GM21381 (cell line): ENCODE measurements at regions not wholly inside any gene's neighbourhood (a gene's known extent, or its start where the extent isn't known, plus 50 kb on each side); places are given as distances from the start of the nearest gene placed in this dataset.
A peak's percentile ranks its signal among the peaks of the same experiment; 100 is the strongest.

Experiments
- ATAC-seq: cut with Tn5 transposase; IDR thresholded peaks from one replicate; pipeline ENCODE4 v1.9.1; 2021; ENCODE audit warnings: mild to moderate bottlenecking, moderate library complexity; ENCODE audit not compliant: unreplicated experiment

- ATAC-seq: no peak
Observed at GRCh38 chr2:118791483-118791882, 56.0 kb downstream of the EN1 start.

GRCh38 chr2:118786746-118787145 is 60.7 kb downstream of the EN1 start:
- no peak for ATAC-seq

- no peak for ATAC-seq
Observed at GRCh38 chr2:118784860-118785259, 62.6 kb downstream of the EN1 start.

GRCh38 chr2:118779362-118779761 is 68.1 kb downstream of the EN1 start:
- ATAC-seq: no peak

- peak; percentile 54 for ATAC-seq
Observed at GRCh38 chr2:118774458-118775133, 72.9 kb downstream of the EN1 start.

GRCh38 chr2:118773826-118774225 is 73.6 kb downstream of the EN1 start:
- no peak for ATAC-seq

- ATAC-seq: no peak
Observed at GRCh38 chr2:118772487-118773200, 74.8 kb downstream of the EN1 start.

GRCh38 chr2:118769707-118770400 is 77.6 kb downstream of the EN1 start:
- ATAC-seq: no peak

- ATAC-seq: no peak
Observed at GRCh38 chr2:118766871-118767270, 80.6 kb downstream of the EN1 start.

GRCh38 chr2:118764855-118765254 is 82.6 kb downstream of the EN1 start:
- no peak for ATAC-seq

GRCh38 chr2:118763797-118764196 is 83.7 kb downstream of the EN1 start:
- ATAC-seq: no peak

GRCh38 chr2:118762290-118762689 is 85.2 kb downstream of the EN1 start:
- ATAC-seq: no peak

GRCh38 chr2:118761771-118762170 is 85.7 kb downstream of the EN1 start:
- ATAC-seq: no peak

GRCh38 chr2:118755901-118756300 is 91.5 kb downstream of the EN1 start:
- ATAC-seq: no peak

- ATAC-seq: no peak
Observed at GRCh38 chr2:118755384-118755783, 92.1 kb downstream of the EN1 start.

GRCh38 chr2:118752762-118753429 is 94.6 kb downstream of the EN1 start:
- ATAC-seq: no peak

GRCh38 chr2:118750959-118751565 is 96.4 kb downstream of the EN1 start:
- no peak for ATAC-seq

GRCh38 chr2:118748245-118748885 is 99.1 kb downstream of the EN1 start:
- ATAC-seq: no peak

GRCh38 chr2:118747637-118748036 is 99.8 kb downstream of the EN1 start:
- ATAC-seq: no peak

GRCh38 chr2:118747066-118747465 is 100.4 kb downstream of the EN1 start:
- no peak for ATAC-seq
